Left colon (tissue), 2 donors: ENCODE measurements at regions not wholly inside any gene's neighbourhood (a gene's known extent, or its start where the extent isn't known, plus 50 kb on each side); places are given as distances from the start of the nearest gene placed in this dataset.
"Not testable (repeated sequence)": the region's sequence is repeated elsewhere in the genome, so short reads cannot be mapped to it uniquely, and the experiment has no call there.

Source experiments
- ATAC-seq: fragments of 200-7000 bp; cut with Tn5 transposase; one replicate; pipeline ENCODE4 v1.9.1; 2020; ENCODE audit warnings: mild to moderate bottlenecking, moderate library complexity
- DNase-seq, 2 donors: peaks; one replicate each; pipeline ENCODE4 v3.0.0-alpha.2; 2020
- intact Hi-C, 2 donors: fragments of 100-400 bp; cut with DNase I in 1 of 2; cut with micrococcal nuclease in 1 of 2; formaldehyde crosslinking; loops; one replicate each; pipeline versions ENCODE4 v1.11.2 to v1.14.0; 2022; cut with DNase I, micrococcal nuclease
- donor health status: DM: no; HTN: no; CAD: no.
- donor health status: DM: yes; HTN: yes; CAD: no.

GRCh38 chr12:24630446-24630845, 318.5 kb downstream of the BCAT1 start:
- intact Hi-C loops, result no loop called here
- DNase-seq (no peak), ATAC-seq (no peak)

GRCh38 chr12:24625103-24625502, 323.8 kb downstream of the BCAT1 start:
- intact Hi-C loops, result no loop called here
- ATAC-seq (no peak), DNase-seq (no peak)

GRCh38 chr12:24619954-24620353, 328.9 kb downstream of the BCAT1 start:
- ATAC-seq, DNase-seq, intact Hi-C loops: not testable (repeated sequence)

- intact Hi-C loops, result no loop called here
- ATAC-seq (no peak), DNase-seq (no peak)
These were observed 331.4 kb downstream of the BCAT1 start for GRCh38 chr12:24617471-24617870.

- intact Hi-C loops, result no loop called here
- DNase-seq (no peak), ATAC-seq (no peak)
These were observed 332.9 kb downstream of the BCAT1 start for GRCh38 chr12:24615967-24616411.

- intact Hi-C loops, result no loop called here
- no peak for ATAC-seq
- no peak for DNase-seq
These were observed 340.1 kb downstream of the BCAT1 start for GRCh38 chr12:24608637-24609285.

GRCh38 chr12:24608108-24608507, 340.8 kb downstream of the BCAT1 start:
- ATAC-seq (no peak), DNase-seq (no peak)
- intact Hi-C loops, result no loop called here

- no peak for DNase-seq
- intact Hi-C loops, result no loop called here
- no peak for ATAC-seq
These were observed 343.0 kb downstream of the BCAT1 start for GRCh38 chr12:24605916-24606315.

GRCh38 chr12:24605466-24605865, 343.4 kb downstream of the BCAT1 start:
- intact Hi-C loops, result no loop called here

GRCh38 chr12:24603371-24603770, 345.5 kb downstream of the BCAT1 start:
- intact Hi-C loops, result no loop called here
- DNase-seq, result no peak
- no peak for ATAC-seq

More at GRCh38 chr12:24605466-24605865, 343.4 kb downstream of the BCAT1 start:
- no peak for DNase-seq
- ATAC-seq, result no peak

- DNase-seq (no peak), ATAC-seq (no peak)
- intact Hi-C loops, result no loop called here
These were observed 347.9 kb downstream of the BCAT1 start for GRCh38 chr12:24600996-24601395.

- intact Hi-C loops, result no loop called here
- DNase-seq (no peak), ATAC-seq (no peak)
These were observed 348.4 kb downstream of the BCAT1 start for GRCh38 chr12:24600551-24600950.

- ATAC-seq (no peak), DNase-seq (no peak)
- intact Hi-C loops, result loop anchor here in 1 of 2 donors (10.0 kb wide), 1 partner anchor 1395 kb away; no protein-coding TSS in a partner anchor
These were observed 349.2 kb downstream of the BCAT1 start for GRCh38 chr12:24599736-24600135.

- ATAC-seq (no peak), DNase-seq (no peak)
- intact Hi-C loops, result loop anchor here in 1 of 2 donors (10.0 kb wide), 1 partner anchor 1393 kb away; no protein-coding TSS in a partner anchor
These were observed 351.3 kb downstream of the BCAT1 start for GRCh38 chr12:24597580-24597979.

GRCh38 chr12:24596768-24597388, 352.0 kb downstream of the BCAT1 start:
- DNase-seq, result no peak

GRCh38 chr12:24595652-24596235, 353.2 kb downstream of the BCAT1 start:
- ATAC-seq (no peak), DNase-seq (no peak)
- intact Hi-C loops, result loop anchor here in 1 of 2 donors (10.0 kb wide), 1 partner anchor 1391 kb away; no protein-coding TSS in a partner anchor

More at GRCh38 chr12:24596768-24597388, 352.0 kb downstream of the BCAT1 start:
- intact Hi-C loops, result loop anchor here in 1 of 2 donors (10.0 kb wide), 1 partner anchor 1392 kb away; no protein-coding TSS in a partner anchor
- ATAC-seq, result no peak

GRCh38 chr12:24591715-24592440, 357.0 kb downstream of the BCAT1 start:
- no peak for ATAC-seq
- DNase-seq, result no peak
- intact Hi-C loops, result loop anchor here in 1 of 2 donors (10.0 kb wide), 1 partner anchor 1387 kb away; no protein-coding TSS in a partner anchor

- intact Hi-C loops, result loop anchor here in 1 of 2 donors (10.0 kb wide), 1 partner anchor 1386 kb away; no protein-coding TSS in a partner anchor
- DNase-seq (no peak), ATAC-seq (no peak)
These were observed 357.7 kb downstream of the BCAT1 start for GRCh38 chr12:24591079-24591626.

GRCh38 chr12:24586293-24586692, 362.6 kb downstream of the BCAT1 start:
- ATAC-seq (no peak), DNase-seq (no peak)
- intact Hi-C loops, result no loop called here
